HL-60 (cell line): ENCODE measurements at regions not wholly inside any gene's neighbourhood (a gene's known extent, or its start where the extent isn't known, plus 50 kb on each side); places are given as distances from the start of the nearest gene placed in this dataset.

Experiments used
- DNase-seq, 2 experiments: peaks; one replicate each; pipeline ENCODE4 v3.0.0-alpha.2; 2010 to 2020; ENCODE audit warnings: low read depth in 1 of 2, low spot score in 1 of 2
- H3K27ac ChIP-seq: fragments of 250-450 bp; sonication (Bioruptor Pico); replicated peaks from 2 replicates; pipeline ENCODE4 v1.5.1; 2020; ENCODE audit warnings: mild to moderate bottlenecking, moderate library complexity
- H3K27me3 ChIP-seq: fragments of 250-450 bp; sonication (Bioruptor Pico); 2 replicates; pipeline ENCODE4 v1.5.1; 2021; ENCODE audit warnings: mild to moderate bottlenecking, moderate library complexity; ENCODE audit not compliant: insufficient read depth, poor library complexity, severe bottlenecking
- H3K4me3 ChIP-seq: replicated peaks from 2 replicates; pipeline ENCODE4 v1.5.1; 2011; ENCODE audit warnings: mild to moderate bottlenecking, control low read depth, low read length; ENCODE audit not compliant: insufficient read depth
- CTCF ChIP-seq: IDR thresholded peaks from one replicate; pipeline ENCODE4 v1.5.1; 2011; ENCODE audit warnings: low read length, control low read depth, inconsistent platforms; ENCODE audit not compliant: insufficient read depth
- GABPA ChIP-seq: IDR thresholded peaks from 2 replicates; pipeline ENCODE4 v1.6.1; 2012; ENCODE audit warnings: low read depth
- POLR2AphosphoS5 ChIP-seq: IDR thresholded peaks from 2 replicates; pipeline ENCODE4 v1.6.1; 2012; ENCODE audit warnings: low read depth
- REST ChIP-seq: IDR thresholded peaks from 2 replicates; pipeline ENCODE4 v1.6.1; 2012; ENCODE audit warnings: low read depth; ENCODE audit not compliant: insufficient replicate concordance
- SPI1 ChIP-seq: IDR thresholded peaks from 2 replicates; pipeline ENCODE4 v1.6.1; 2012; ENCODE audit warnings: low read depth, mild to moderate bottlenecking, borderline replicate concordance

- Histone ChIP-seq H3K27ac (no peak overlapping the region), H3K4me3 (no peak overlapping the region), H3K27me3 (peaks cover 29% of the 10 kb centered on the region)
- no peak for DNase-seq
- TF ChIP-seq POLR2AphosphoS5 (no peak), SPI1 (no peak), GABPA (no peak), REST (no peak), CTCF (no peak)
Observed at GRCh38 chr2:120442541-120442922, 96.6 kb downstream of the INHBB start.

DNA sequence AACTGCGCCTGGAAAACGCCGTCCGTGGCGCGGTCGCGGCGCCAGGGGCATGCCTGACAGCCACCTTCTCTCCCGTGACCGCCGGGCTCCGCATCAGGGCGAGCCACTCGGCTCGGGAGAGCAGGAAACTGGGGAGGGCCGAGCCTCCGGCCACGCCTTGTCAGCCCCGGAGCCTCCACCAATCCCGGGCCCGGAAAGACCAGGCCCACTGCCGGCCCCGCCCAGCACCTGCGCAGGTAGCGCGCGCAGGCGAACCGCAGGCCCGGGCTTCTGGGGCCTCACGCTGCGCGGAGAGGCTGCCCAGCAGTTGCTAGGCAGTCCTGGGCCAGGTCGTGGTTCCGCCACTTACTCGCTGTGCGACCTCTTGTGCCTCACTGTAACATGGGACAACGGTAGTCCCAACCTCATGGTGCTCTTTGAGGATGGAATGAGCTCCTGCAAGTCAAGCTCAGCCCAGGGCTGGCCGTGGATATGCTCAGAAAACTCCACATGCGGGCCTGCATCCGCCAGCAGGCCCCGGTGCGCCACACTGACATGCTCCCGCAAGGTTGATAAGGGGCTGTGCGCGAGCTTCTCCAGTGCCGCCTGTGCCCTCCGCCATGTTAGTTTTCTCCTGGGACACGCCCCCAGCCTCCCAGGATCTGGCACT, 97.1 kb downstream of the INHBB start:
- no peak overlapping the region for H3K4me3 ChIP-seq
- no peak for DNase-seq
- H3K27ac ChIP-seq: no peak overlapping the region
- peaks cover 29% of the 10 kb centered on the region for H3K27me3 ChIP-seq
- TF ChIP-seq POLR2AphosphoS5 (no peak), SPI1 (no peak), GABPA (no peak), CTCF (no peak), REST (no peak)

DNA sequence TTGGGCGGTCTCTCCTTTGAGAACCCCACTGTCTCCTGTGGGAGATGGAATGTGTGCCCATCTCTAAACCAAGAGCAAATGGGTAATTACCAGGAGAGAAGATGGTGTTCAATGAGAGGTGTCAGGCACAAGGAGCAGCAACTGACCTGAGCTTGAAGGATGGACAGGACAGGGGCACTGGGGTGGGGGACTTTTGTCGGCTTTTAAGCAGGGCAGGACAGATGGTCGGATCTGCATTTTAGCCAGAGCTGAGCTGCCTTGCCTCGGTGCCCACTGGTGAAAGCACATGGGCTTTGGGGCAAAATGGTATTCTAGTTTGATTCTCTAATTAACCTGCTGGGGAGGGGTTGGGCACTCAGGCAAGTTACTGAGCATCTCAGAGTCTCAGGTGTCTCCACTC, 98.0 kb downstream of the INHBB start:
- Histone ChIP-seq H3K4me3 (no peak overlapping the region), H3K27me3 (peaks cover 29% of the 10 kb centered on the region), H3K27ac (no peak overlapping the region)
- TF ChIP-seq CTCF (no peak), POLR2AphosphoS5 (no peak), SPI1 (no peak), REST (no peak), GABPA (no peak)
- DNase-seq: no peak
